Fibroblast of skin of left biceps (primary cell): ENCODE measurements at regions not wholly inside any gene's neighbourhood (a gene's known extent, or its start where the extent isn't known, plus 50 kb on each side); places are given as distances from the start of the nearest gene placed in this dataset.

Experiments used
- DNase-seq, 2 experiments: peaks; one replicate each; pipeline ENCODE4 v3.0.0-alpha.2; 2013; ENCODE audit warnings: low read depth in 2 of 2

GRCh38 chr4:64477127-64477526 lies 67.9 kb upstream of the TECRL start:
- no peak for DNase-seq

GRCh38 chr4:64465263-64465662 lies 56.0 kb upstream of the TECRL start:
- no peak for DNase-seq

- no peak for DNase-seq
These were observed 55.3 kb upstream of the TECRL start for GRCh38 chr4:64464581-64464980.
